HepG2 (cell line): ENCODE measurements at regions not wholly inside any gene's neighbourhood (a gene's known extent, or its start where the extent isn't known, plus 50 kb on each side); places are given as distances from the start of the nearest gene placed in this dataset.
A peak's percentile ranks its signal among the peaks of the same experiment; 100 is the strongest.

ENCODE experiments used
- AKAP8 ChIP-seq: sonication (generic); formaldehyde crosslinking; IDR thresholded peaks from 2 replicates; pipeline ENCODE4 v1.5.1; 2020; ENCODE audit warnings: mild to moderate bottlenecking, missing genetic modification reagents
- EP300 ChIP-seq, 3 experiments: sonication (generic) in 1 of 3; formaldehyde crosslinking in 1 of 3; IDR thresholded peaks; 2 replicates each; pipeline versions ENCODE4 v1.5.1 to v1.6.1; 2011 to 2020; ENCODE audit warnings: low read depth in 2 of 3, low read length in 2 of 3, borderline replicate concordance in 1 of 3, improper control_type of control experiment in 1 of 3, mild to moderate bottlenecking in 1 of 3, missing genetic modification reagents in 1 of 3, moderate library complexity in 1 of 3
- ETV6 ChIP-seq: sonication (generic); formaldehyde crosslinking; conservative IDR thresholded peaks from 2 replicates; pipeline ENCODE4 v1.4.0; 2020; ENCODE audit warnings: missing genetic modification reagents
- FOXC1 ChIP-seq: sonication (generic); formaldehyde crosslinking; IDR thresholded peaks from 2 replicates; pipeline ENCODE4 v1.8.0; 2022; ENCODE audit warnings: mild to moderate bottlenecking, missing genetic modification reagents, borderline replicate concordance
- GMEB2 ChIP-seq: IDR thresholded peaks from 2 replicates; pipeline ENCODE4 v1.6.1; 2016; ENCODE audit warnings: missing biosample characterization, missing genetic modification reagents, low read depth
- GPN1 ChIP-seq: sonication (generic); formaldehyde crosslinking; IDR thresholded peaks from 2 replicates; pipeline ENCODE4 v1.5.1; 2020; ENCODE audit warnings: missing genetic modification reagents, borderline replicate concordance
- KDM6A ChIP-seq: IDR thresholded peaks from 2 replicates; pipeline ENCODE4 v1.6.1; 2016; ENCODE audit warnings: low read depth
- NAIF1 ChIP-seq: sonication (generic); formaldehyde crosslinking; IDR thresholded peaks from 2 replicates; pipeline ENCODE4 v1.5.0; 2020; ENCODE audit warnings: mild to moderate bottlenecking, missing genetic modification reagents, borderline replicate concordance
- NR3C1 ChIP-seq: sonication (generic); formaldehyde crosslinking; IDR thresholded peaks from 2 replicates; pipeline ENCODE4 v1.4.0; 2020; ENCODE audit warnings: missing genetic modification reagents
- PHF21A ChIP-seq: sonication (generic); formaldehyde crosslinking; IDR thresholded peaks from 2 replicates; pipeline ENCODE4 v1.5.0; 2020; ENCODE audit warnings: mild to moderate bottlenecking, missing genetic modification reagents
- RXRB ChIP-seq: IDR thresholded peaks from 2 replicates; pipeline ENCODE4 v1.6.1; 2016; ENCODE audit warnings: borderline replicate concordance, missing genetic modification reagents, missing compliant biosample characterization
- SALL2 ChIP-seq: sonication (generic); formaldehyde crosslinking; IDR thresholded peaks from 2 replicates; pipeline ENCODE4 v1.8.1; 2023; ENCODE audit warnings: mild to moderate bottlenecking, missing genetic modification reagents, inconsistent platforms
- SATB2 ChIP-seq: sonication (generic); formaldehyde crosslinking; IDR thresholded peaks from 2 replicates; pipeline ENCODE4 v1.5.0; 2020; ENCODE audit warnings: missing genetic modification reagents
- SIX1 ChIP-seq: sonication (generic); formaldehyde crosslinking; IDR thresholded peaks from 2 replicates; pipeline ENCODE4 v1.4.0; 2020; ENCODE audit warnings: missing genetic modification reagents, borderline replicate concordance
- SKI ChIP-seq: fragments of 450-650 bp; IDR thresholded peaks from one replicate; pipeline ENCODE4 v1.6.1; 2018; ENCODE audit warnings: mild to moderate bottlenecking; ENCODE audit not compliant: partially characterized antibody
- SMAD3 ChIP-seq: sonication (generic); formaldehyde crosslinking; IDR thresholded peaks from 2 replicates; pipeline ENCODE4 v1.4.0; 2020; ENCODE audit warnings: missing genetic modification reagents
- SOX6 ChIP-seq, 2 experiments: fragments of 450-650 bp in 1 of 2; sonication (generic) in 1 of 2; formaldehyde crosslinking in 1 of 2; IDR thresholded peaks; 2 replicates each; pipeline versions ENCODE4 v1.4.0 to v1.6.1; 2017 to 2020; ENCODE audit warnings: antibody characterized with exemption in 1 of 2, mild to moderate bottlenecking in 1 of 2, missing genetic modification reagents in 1 of 2
- ZFP37 ChIP-seq: sonication (generic); formaldehyde crosslinking; IDR thresholded peaks from 2 replicates; pipeline ENCODE4 v1.4.0; 2020; ENCODE audit warnings: missing genetic modification reagents, borderline replicate concordance
- ZNF292 ChIP-seq: sonication (generic); formaldehyde crosslinking; IDR thresholded peaks from 2 replicates; pipeline ENCODE4 v1.8.1; 2022; ENCODE audit warnings: mild to moderate bottlenecking, low read depth, missing genetic modification reagents, borderline replicate concordance
- ZNF337 ChIP-seq: sonication (generic); formaldehyde crosslinking; IDR thresholded peaks from 2 replicates; pipeline ENCODE4 v1.5.1; 2020; ENCODE audit warnings: missing genetic modification reagents, low read depth, mild to moderate bottlenecking, borderline replicate concordance
- ZNF605 ChIP-seq: sonication (generic); formaldehyde crosslinking; IDR thresholded peaks from 2 replicates; pipeline ENCODE4 v1.8.0; 2022; ENCODE audit warnings: mild to moderate bottlenecking, missing genetic modification reagents
- ZNF883 ChIP-seq: sonication (generic); formaldehyde crosslinking; IDR thresholded peaks from 2 replicates; pipeline ENCODE4 v1.5.1; 2020; ENCODE audit warnings: mild to moderate bottlenecking, missing genetic modification reagents; ENCODE audit errors: not compliant biosample characterization
- ZNF891 ChIP-seq: sonication (generic); formaldehyde crosslinking; IDR thresholded peaks from 2 replicates; pipeline ENCODE4 v1.5.0; 2020; ENCODE audit warnings: mild to moderate bottlenecking, missing genetic modification reagents
- TF ChIP-seq, protein P1 (sequence below): sonication (generic); formaldehyde crosslinking; conservative IDR thresholded peaks from 2 replicates; pipeline ENCODE4 v1.8.0; 2022; ENCODE audit warnings: mild to moderate bottlenecking, moderate library complexity, missing genetic modification reagents
- TF ChIP-seq, protein P2 (sequence below): sonication (generic); formaldehyde crosslinking; IDR thresholded peaks from 2 replicates; pipeline ENCODE4 v1.8.0; 2023; ENCODE audit warnings: mild to moderate bottlenecking, missing genetic modification reagents

- TF ChIP-seq ZNF337 (CRISPR knock-in tag): 0 out of 2 replicates have a peak, but pooled peaks have one; percentile 58
- peak; percentile 96 for TF ChIP-seq KDM6A (CRISPR knock-in tag)
- peak; percentile 60 for TF ChIP-seq SIX1 (CRISPR knock-in tag)
- TF ChIP-seq, protein P1, sequence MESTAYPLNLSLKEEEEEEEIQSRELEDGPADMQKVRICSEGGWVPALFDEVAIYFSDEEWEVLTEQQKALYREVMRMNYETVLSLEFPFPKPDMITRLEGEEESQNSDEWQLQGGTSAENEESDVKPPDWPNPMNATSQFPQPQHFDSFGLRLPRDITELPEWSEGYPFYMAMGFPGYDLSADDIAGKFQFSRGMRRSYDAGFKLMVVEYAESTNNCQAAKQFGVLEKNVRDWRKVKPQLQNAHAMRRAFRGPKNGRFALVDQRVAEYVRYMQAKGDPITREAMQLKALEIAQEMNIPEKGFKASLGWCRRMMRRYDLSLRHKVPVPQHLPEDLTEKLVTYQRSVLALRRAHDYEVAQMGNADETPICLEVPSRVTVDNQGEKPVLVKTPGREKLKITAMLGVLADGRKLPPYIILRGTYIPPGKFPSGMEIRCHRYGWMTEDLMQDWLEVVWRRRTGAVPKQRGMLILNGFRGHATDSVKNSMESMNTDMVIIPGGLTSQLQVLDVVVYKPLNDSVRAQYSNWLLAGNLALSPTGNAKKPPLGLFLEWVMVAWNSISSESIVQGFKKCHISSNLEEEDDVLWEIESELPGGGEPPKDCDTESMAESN (CRISPR knock-in tag): peak; percentile 76
- peak; percentile 97 for TF ChIP-seq ETV6 (CRISPR knock-in tag)
- TF ChIP-seq ZNF292 (CRISPR knock-in tag): peak; percentile 99
- peak; percentile 96; the same call in 1 of the 2 replicates for TF ChIP-seq SOX6 (IDR thresholded peaks at IDR 0.05)
- peak; percentile 96 for TF ChIP-seq SOX6 (CRISPR knock-in tag; IDR thresholded peaks at IDR 0.05)
- TF ChIP-seq GPN1: peak; percentile 69; the same call in 1 of the 2 replicates
- peak; percentile 88 for TF ChIP-seq SMAD3 (CRISPR knock-in tag)
- peak; percentile 57 to 88 for TF ChIP-seq EP300 (IDR thresholded peaks at IDR 0.05; ENCODE audit: low read depth in 2 of 2, low read length in 2 of 2)
- TF ChIP-seq EP300 (CRISPR knock-in tag; IDR thresholded peaks at IDR 0.05; ENCODE audit: borderline replicate concordance): peak; percentile 95
- TF ChIP-seq NR3C1 (CRISPR knock-in tag): 0 out of 2 replicates have a peak, but pooled peaks have one; percentile 20
- TF ChIP-seq, protein P2, sequence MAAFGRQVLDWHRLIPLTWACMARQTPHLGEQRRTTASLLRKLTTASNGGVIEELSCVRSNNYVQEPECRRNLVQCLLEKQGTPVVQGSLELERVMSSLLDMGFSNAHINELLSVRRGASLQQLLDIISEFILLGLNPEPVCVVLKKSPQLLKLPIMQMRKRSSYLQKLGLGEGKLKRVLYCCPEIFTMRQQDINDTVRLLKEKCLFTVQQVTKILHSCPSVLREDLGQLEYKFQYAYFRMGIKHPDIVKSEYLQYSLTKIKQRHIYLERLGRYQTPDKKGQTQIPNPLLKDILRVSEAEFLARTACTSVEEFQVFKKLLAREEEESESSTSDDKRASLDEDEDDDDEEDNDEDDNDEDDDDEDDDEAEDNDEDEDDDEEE (CRISPR knock-in tag): peak; percentile 79
- peak; percentile 33 for TF ChIP-seq ZNF883
- 0 out of 2 replicates have a peak, but pooled peaks have one; percentile 50 for TF ChIP-seq GMEB2 (CRISPR knock-in tag)
- TF ChIP-seq ZFP37 (CRISPR knock-in tag): peak; percentile 38; the same call in 1 of the 2 replicates
- TF ChIP-seq PHF21A (CRISPR knock-in tag): peak; percentile 95
- TF ChIP-seq AKAP8: 0 out of 2 replicates have a peak, but pooled peaks have one; percentile 50
- TF ChIP-seq SKI: peak; percentile 97
- TF ChIP-seq ZNF891 (CRISPR knock-in tag): peak; percentile 89; the same call in 1 of the 2 replicates
- TF ChIP-seq SALL2: peak; percentile 47; the same call in 1 of the 2 replicates
- peak; percentile 61 for TF ChIP-seq ZNF605 (CRISPR knock-in tag)
- peak; percentile 60; the same call in 1 of the 2 replicates for TF ChIP-seq SATB2
- TF ChIP-seq FOXC1: peak; percentile 83; the same call in 1 of the 2 replicates
- peak; percentile 93 for TF ChIP-seq RXRB (CRISPR knock-in tag)
- peak; percentile 52; the same call in 1 of the 2 replicates for TF ChIP-seq NAIF1 (CRISPR knock-in tag)
Observed at GRCh38 chr16:21521390-21522143, 77.8 kb upstream of the METTL9 start (continued).
